Central memory CD8-positive, alpha-beta T cell (primary cell): ENCODE measurements at regions not wholly inside any gene's neighbourhood (a gene's known extent, or its start where the extent isn't known, plus 50 kb on each side); places are given as distances from the start of the nearest gene placed in this dataset.

Experiments used
- ATAC-seq: fragments of 150-1000 bp; cut with Tn5 transposase; replicated peaks from 2 replicates; pipeline ENCODE4 v1.10.0; 2022; ENCODE audit warnings: mild to moderate bottlenecking, moderate FRiP score, moderate number of reproducible peaks; ENCODE audit not compliant: poor library complexity, severe bottlenecking; ENCODE audit errors: extremely low read depth
- DNase-seq, 2 donors: peaks; one replicate each; pipeline ENCODE4 v3.0.0; 2021; ENCODE audit warnings: low spot score in 2 of 2
- H3K27ac Mint-ChIP-seq: one replicate; pipeline ENCODE4 v1.8.0; 2022; ENCODE audit warnings: low read depth, mild to moderate bottlenecking, moderate library complexity, mixed read lengths
- H3K27me3 Mint-ChIP-seq: one replicate; pipeline ENCODE4 v1.8.0; 2022; ENCODE audit warnings: mixed read lengths
- H3K36me3 Mint-ChIP-seq: one replicate; pipeline ENCODE4 v1.8.0; 2022; ENCODE audit warnings: mild to moderate bottlenecking, moderate library complexity, mixed read lengths; ENCODE audit not compliant: insufficient read depth
- H3K4me1 Mint-ChIP-seq: one replicate; pipeline ENCODE4 v1.8.0; 2022; ENCODE audit warnings: mixed read lengths
- H3K4me3 Mint-ChIP-seq: one replicate; pipeline ENCODE4 v1.8.0; 2022; ENCODE audit warnings: mild to moderate bottlenecking, moderate library complexity, mixed read lengths
- H3K9me3 Mint-ChIP-seq: one replicate; pipeline ENCODE4 v1.8.0; 2022; ENCODE audit warnings: mixed read lengths

DNA sequence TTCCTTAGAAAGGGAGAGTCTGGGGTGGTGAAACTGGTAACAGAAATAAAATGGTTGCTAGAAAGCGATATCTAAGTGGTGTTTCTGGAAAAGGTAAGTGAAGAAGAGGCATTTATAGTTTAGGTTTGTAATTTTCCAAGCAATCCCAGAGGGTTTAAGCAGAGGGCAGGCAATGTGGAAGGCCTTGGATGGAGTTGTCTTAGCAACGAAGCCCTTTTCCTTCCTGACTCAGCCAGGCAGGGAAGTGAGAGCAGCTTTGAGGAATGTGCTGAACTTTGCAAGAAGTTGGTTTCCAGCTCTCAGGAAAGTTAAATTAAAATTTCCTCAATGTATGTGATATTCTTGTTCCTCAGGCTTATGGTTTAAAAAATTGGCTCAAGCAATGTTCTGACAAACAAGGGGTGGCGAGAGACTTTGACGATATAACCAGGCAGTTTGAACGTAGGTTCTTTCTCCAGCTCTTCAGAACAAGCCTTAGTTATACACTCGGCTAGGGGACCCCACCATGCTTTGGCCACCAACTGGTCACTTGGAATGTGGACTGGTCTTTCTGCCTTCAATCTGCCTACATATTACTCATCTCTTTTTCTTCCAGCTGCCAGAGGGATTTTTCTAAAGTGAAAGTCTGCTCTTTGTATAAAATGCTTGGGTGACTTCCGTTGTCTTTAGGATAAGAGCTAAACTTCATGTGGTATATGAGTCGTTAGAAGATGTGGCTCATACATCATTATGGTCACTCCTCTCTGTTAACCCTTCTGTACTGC lies 66.9 kb upstream of the SLC25A13 start:
- ATAC-seq (no peak), DNase-seq (no peak)
- Mint-ChIP-seq H3K4me1 (no peaks in the 10 kb centered on the region), H3K4me3 (no peak overlapping the region), H3K9me3 (no peaks in the 10 kb centered on the region), H3K27ac (no peak overlapping the region), H3K27me3 (peaks cover 20% of the 10 kb centered on the region), H3K36me3 (no peaks in the 10 kb centered on the region)

DNA sequence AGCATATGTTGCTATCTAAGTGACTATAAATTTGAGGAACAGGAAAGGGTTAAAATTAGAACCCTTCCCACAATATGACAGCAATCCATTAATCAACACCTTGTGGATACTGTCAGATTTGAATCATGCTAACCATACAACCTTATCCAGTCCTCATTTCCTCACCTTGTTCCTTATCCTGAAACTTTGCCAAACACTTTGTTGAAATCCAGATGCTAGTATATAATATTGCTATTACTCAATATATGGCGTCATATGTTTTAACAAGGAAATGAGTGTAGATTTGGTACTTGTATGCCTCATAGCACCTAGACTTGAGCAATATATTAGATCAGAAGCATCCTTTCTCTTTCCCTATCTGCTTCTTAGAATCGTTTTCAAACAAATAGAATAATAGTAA lies 66.3 kb upstream of the SLC25A13 start:
- Mint-ChIP-seq H3K4me1 (no peaks in the 10 kb centered on the region), H3K36me3 (no peaks in the 10 kb centered on the region), H3K27ac (no peak overlapping the region), H3K27me3 (peaks cover 14% of the 10 kb centered on the region), H3K4me3 (no peak overlapping the region), H3K9me3 (no peaks in the 10 kb centered on the region)
- no peak for ATAC-seq
- no peak for DNase-seq

DNA sequence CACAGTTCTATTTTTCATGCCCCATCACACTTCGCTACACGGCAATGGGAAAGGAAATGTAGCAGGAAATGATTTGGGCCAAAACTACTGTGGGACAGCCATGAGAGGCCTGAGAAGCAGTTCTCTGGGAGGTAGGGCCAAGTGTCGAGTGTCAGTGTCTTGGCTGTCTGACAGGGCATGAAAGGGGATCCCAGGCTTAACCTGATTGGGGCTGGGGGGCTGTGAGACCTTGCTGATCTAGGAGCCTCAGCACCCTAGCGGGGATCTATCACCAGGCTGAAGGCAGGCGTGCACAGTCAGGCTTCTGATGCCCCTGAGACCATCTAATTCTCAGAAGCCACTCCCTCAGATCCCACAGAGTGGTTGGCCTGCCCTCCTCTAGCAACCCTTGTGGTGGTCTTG lies 58.2 kb upstream of the SLC25A13 start:
- ATAC-seq (no peak), DNase-seq (no peak)
- Mint-ChIP-seq H3K9me3 (no peaks in the 10 kb centered on the region), H3K27ac (no peak overlapping the region), H3K4me1 (no peaks in the 10 kb centered on the region), H3K27me3 (peaks cover 24% of the 10 kb centered on the region), H3K36me3 (peaks cover 1% of the 10 kb centered on the region), H3K4me3 (no peak overlapping the region)

DNA sequence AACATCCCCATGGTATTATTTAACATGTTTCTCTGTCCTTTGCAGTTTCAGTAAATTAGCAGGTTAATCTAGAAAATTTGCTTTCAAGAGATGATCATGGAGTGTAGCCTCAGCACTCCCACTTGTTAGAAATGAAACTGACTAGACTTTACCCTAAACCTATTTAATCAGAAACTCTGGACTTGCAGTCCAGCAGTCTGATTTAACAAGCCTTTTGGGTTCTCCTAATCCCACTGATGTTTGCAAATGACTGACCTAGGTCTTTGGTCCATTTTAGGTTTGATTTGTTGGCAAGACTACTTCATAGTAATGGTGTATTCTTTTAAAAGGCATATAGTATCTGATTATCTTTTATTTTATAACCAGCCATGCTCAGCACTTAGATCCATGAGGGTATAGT lies 55.5 kb upstream of the SLC25A13 start:
- H3K27me3 Mint-ChIP-seq, result peaks cover 33% of the 10 kb centered on the region
- DNase-seq (no peak), ATAC-seq (no peak)
- peaks cover 1% of the 10 kb centered on the region for H3K36me3 Mint-ChIP-seq
- H3K4me1 Mint-ChIP-seq, result no peaks in the 10 kb centered on the region
- H3K4me3 Mint-ChIP-seq, result no peak overlapping the region
- H3K27ac Mint-ChIP-seq, result no peak overlapping the region
- H3K9me3 Mint-ChIP-seq, result no peaks in the 10 kb centered on the region
